OCI-LY3 (cell line): ENCODE measurements at regions not wholly inside any gene's neighbourhood (a gene's known extent, or its start where the extent isn't known, plus 50 kb on each side); places are given as distances from the start of the nearest gene placed in this dataset.
"Not testable (repeated sequence)": the region's sequence is repeated elsewhere in the genome, so short reads cannot be mapped to it uniquely, and the experiment has no call there.

Experiments
- H2AFZ ChIP-seq: fragments of 200-600, 300-600 bp; shearing (Covaris generic); 2 replicates; pipeline ENCODE4 v1.6.0; 2014; ENCODE audit warnings: antibody characterized with exemption, low read depth, low read length
- H3K27ac ChIP-seq: fragments of 200-600, 300-600 bp; sonication (generic); 2 replicates; pipeline ENCODE4 v1.5.1; 2014; ENCODE audit warnings: mild to moderate bottlenecking, low read length, moderate library complexity, mixed read lengths
- H3K27me3 ChIP-seq: fragments of 200-600, 300-600 bp; sonication (generic); 2 replicates; pipeline ENCODE4 v1.6.1; 2014; ENCODE audit warnings: low read depth, low read length, mixed read lengths
- H3K36me3 ChIP-seq: fragments of 200-600, 300-600 bp; sonication (generic); replicated peaks from 2 replicates; pipeline ENCODE3; 2014; ENCODE audit warnings: low read depth, low read length, mixed read lengths
- H3K4me1 ChIP-seq: fragments of 300-600, 200-600 bp; sonication (generic); 2 replicates; pipeline ENCODE4 v1.6.1; 2014; ENCODE audit warnings: low read length, mixed read lengths
- H3K4me2 ChIP-seq: fragments of 200-600, 300-600 bp; sonication (generic); 2 replicates; pipeline ENCODE4 v1.6.1; 2014; ENCODE audit warnings: low read length, mixed read lengths
- H3K4me3 ChIP-seq: fragments of 300-600, 200-600 bp; sonication (generic); 2 replicates; pipeline ENCODE4 v1.5.1; 2014; ENCODE audit warnings: antibody characterized with exemption, mild to moderate bottlenecking, low read length, moderate library complexity
- H3K79me2 ChIP-seq: fragments of 300-600, 200-600 bp; shearing (Covaris generic); 2 replicates; pipeline ENCODE4 v1.6.1; 2014; ENCODE audit warnings: mild to moderate bottlenecking, low read length, mixed read lengths
- H3K9ac ChIP-seq: fragments of 300-600, 200-600 bp; shearing (Covaris generic); 2 replicates; pipeline ENCODE4 v1.6.0; 2014; ENCODE audit warnings: mild to moderate bottlenecking, low read length, moderate library complexity
- H3K9me3 ChIP-seq: fragments of 200-600, 300-600 bp; shearing (Covaris generic); 2 replicates; pipeline ENCODE4 v1.6.1; 2014; ENCODE audit warnings: low read length, mixed read lengths; ENCODE audit not compliant: insufficient read depth
- H4K20me1 ChIP-seq: fragments of 200-600, 300-600 bp; sonication (generic); 2 replicates; pipeline ENCODE4 v1.6.1; 2016; ENCODE audit warnings: low read length, mixed read lengths; ENCODE audit not compliant: insufficient read depth
- EZH2phosphoT487 ChIP-seq: fragments of 200-600 bp; shearing (Covaris generic); IDR thresholded peaks from 2 replicates; pipeline ENCODE4 v1.6.1; 2018; ENCODE audit warnings: antibody characterized with exemption, mixed run types, low read depth
- TF ChIP-seq, protein P1 (sequence below): fragments of 200-600, 300-600 bp; sonication (generic); IDR thresholded peaks from 2 replicates; pipeline ENCODE4 v1.5.1; 2014; ENCODE audit warnings: antibody characterized with exemption, low read length, low read depth

DNA sequence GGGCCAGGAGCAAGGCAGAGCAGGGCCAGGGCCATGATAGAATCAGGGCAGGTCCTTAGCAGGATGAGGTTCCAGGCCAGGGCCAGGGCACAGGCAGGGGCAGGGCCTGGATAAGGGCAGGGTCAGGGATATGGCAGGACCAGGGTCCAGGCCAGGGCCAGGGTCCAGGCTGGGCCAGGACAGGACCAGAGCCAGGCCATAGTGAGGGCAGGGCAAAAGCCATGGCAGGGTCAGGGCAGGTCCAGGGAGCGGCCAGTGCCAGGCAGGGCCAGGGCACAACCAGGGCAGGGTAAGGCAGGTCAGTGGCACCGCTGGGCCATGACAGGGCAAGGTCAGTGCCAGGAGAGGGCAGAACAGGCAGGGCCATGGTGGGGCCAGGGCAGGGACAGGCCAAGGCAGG, 152.2 kb downstream of the LIPI start:
- H3K27ac ChIP-seq: no peak overlapping the region
- no peaks in the 10 kb centered on the region for H3K27me3 ChIP-seq

DNA sequence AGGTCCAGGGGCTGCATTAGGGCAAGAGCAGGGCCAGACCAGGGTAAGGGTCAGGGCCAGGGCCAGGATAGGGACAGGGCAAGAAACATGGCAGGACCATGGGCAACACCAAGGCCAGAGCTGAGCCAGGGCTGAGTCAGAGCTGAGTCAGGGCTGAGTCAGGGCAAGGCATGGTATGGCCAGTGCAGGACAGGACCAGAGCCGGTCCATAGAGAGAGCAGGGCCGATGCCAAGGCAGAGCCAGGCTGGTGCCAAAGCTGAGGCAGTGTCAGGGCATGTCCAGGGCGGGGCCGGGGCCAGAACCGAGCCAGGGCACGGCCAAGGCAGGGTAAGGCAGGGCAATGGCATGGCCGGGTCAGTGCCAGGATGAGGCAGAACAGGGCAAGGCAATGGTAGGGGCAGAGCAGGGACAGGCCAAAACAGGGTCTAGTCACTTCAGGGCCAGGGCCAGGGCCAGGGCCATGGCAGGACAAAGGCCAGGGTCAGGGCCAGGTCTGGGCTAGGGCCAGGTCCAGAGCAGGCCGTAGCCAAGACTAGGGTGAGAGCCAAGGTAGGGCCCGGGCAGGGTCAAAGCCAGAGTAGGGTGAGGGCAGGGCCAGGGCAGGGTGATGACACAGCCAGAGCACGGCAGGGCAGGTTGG, 152.8 kb downstream of the LIPI start:
- not testable (repeated sequence) for H3K27me3 ChIP-seq, H3K4me3 ChIP-seq, H3K9me3 ChIP-seq, H3K4me2 ChIP-seq, H3K36me3 ChIP-seq, H4K20me1 ChIP-seq, H3K4me1 ChIP-seq, H3K9ac ChIP-seq, H3K27ac ChIP-seq, H2AFZ ChIP-seq
- peaks cover 33% of the 10 kb centered on the region for H3K79me2 ChIP-seq

More for the DNA sequence above, 152.2 kb downstream of the LIPI start:
- no peak overlapping the region for H2AFZ ChIP-seq
- no peaks in the 10 kb centered on the region for H3K36me3 ChIP-seq
- H3K4me3 ChIP-seq: no peak overlapping the region
- no peak overlapping the region for H3K4me2 ChIP-seq
- no peaks in the 10 kb centered on the region for H3K9me3 ChIP-seq
- H3K4me1 ChIP-seq: no peaks in the 10 kb centered on the region
- no peak overlapping the region for H3K9ac ChIP-seq
- H4K20me1 ChIP-seq: no peaks in the 10 kb centered on the region
- H3K79me2 ChIP-seq: peaks cover 27% of the 10 kb centered on the region
- TF ChIP-seq, protein P1, sequence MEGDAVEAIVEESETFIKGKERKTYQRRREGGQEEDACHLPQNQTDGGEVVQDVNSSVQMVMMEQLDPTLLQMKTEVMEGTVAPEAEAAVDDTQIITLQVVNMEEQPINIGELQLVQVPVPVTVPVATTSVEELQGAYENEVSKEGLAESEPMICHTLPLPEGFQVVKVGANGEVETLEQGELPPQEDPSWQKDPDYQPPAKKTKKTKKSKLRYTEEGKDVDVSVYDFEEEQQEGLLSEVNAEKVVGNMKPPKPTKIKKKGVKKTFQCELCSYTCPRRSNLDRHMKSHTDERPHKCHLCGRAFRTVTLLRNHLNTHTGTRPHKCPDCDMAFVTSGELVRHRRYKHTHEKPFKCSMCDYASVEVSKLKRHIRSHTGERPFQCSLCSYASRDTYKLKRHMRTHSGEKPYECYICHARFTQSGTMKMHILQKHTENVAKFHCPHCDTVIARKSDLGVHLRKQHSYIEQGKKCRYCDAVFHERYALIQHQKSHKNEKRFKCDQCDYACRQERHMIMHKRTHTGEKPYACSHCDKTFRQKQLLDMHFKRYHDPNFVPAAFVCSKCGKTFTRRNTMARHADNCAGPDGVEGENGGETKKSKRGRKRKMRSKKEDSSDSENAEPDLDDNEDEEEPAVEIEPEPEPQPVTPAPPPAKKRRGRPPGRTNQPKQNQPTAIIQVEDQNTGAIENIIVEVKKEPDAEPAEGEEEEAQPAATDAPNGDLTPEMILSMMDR: no peak
- no peak for TF ChIP-seq EZH2phosphoT487

DNA sequence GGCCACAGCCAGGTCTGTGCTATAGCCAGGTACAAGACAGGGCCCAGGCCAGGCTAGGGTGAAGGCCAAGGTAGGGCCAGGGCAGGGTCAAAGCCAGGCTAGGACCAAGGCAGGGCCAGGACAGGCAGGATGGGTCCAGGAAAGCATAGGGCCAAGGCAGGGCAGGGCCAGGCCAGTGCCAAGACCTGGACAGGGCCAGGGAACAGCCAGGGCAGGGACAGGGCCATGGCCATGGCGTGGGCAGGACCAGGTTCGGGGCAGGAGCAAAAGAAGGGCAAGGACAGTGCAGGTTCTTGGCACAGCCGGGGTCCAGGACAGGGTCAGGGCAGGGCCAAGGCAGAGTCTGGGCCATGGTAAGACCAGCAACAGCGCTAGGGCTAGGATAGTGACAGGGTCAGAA, 153.4 kb downstream of the LIPI start:
- Histone ChIP-seq H3K27ac (no peak overlapping the region), H3K27me3 (no peaks in the 10 kb centered on the region), H3K36me3 (no peaks in the 10 kb centered on the region), H2AFZ (no peak overlapping the region), H3K4me3 (no peak overlapping the region), H3K79me2 (peaks cover 39% of the 10 kb centered on the region), H3K4me1 (no peaks in the 10 kb centered on the region), H4K20me1 (no peaks in the 10 kb centered on the region), H3K9ac (no peak overlapping the region), H3K4me2 (no peak overlapping the region), H3K9me3 (no peaks in the 10 kb centered on the region)
- TF ChIP-seq, protein P1: no peak
- no peak for TF ChIP-seq EZH2phosphoT487

DNA sequence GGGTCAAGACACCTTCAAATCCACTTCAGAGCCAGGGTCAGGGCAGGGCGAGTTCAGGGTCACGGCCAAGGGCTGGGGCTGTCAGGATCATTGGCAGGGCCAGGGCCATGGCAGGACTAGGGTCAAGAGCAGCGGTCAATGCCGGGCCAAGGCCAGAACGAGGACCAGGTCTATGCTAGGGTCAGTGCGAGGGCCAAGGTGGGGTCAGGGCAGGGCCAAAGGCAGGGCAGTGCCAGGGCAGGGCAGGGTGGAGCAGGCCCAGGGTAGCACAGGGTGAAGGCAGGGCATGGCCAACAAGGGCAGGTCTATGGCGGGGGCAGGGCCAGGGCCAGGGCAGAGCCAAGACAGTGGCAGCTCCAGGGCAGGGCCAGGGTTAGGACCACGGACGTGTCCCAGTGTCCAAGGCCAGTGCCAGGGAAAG, 154.0 kb downstream of the LIPI start:
- Histone ChIP-seq H2AFZ (no peak overlapping the region), H4K20me1 (no peaks in the 10 kb centered on the region), H3K9ac (no peak overlapping the region), H3K4me1 (no peaks in the 10 kb centered on the region), H3K27me3 (no peaks in the 10 kb centered on the region), H3K36me3 (no peaks in the 10 kb centered on the region), H3K27ac (no peak overlapping the region), H3K4me3 (no peak overlapping the region), H3K9me3 (no peaks in the 10 kb centered on the region), H3K79me2 (peaks cover 40% of the 10 kb centered on the region), H3K4me2 (no peak overlapping the region)
- no peak for TF ChIP-seq EZH2phosphoT487
- TF ChIP-seq, protein P1: no peak

DNA sequence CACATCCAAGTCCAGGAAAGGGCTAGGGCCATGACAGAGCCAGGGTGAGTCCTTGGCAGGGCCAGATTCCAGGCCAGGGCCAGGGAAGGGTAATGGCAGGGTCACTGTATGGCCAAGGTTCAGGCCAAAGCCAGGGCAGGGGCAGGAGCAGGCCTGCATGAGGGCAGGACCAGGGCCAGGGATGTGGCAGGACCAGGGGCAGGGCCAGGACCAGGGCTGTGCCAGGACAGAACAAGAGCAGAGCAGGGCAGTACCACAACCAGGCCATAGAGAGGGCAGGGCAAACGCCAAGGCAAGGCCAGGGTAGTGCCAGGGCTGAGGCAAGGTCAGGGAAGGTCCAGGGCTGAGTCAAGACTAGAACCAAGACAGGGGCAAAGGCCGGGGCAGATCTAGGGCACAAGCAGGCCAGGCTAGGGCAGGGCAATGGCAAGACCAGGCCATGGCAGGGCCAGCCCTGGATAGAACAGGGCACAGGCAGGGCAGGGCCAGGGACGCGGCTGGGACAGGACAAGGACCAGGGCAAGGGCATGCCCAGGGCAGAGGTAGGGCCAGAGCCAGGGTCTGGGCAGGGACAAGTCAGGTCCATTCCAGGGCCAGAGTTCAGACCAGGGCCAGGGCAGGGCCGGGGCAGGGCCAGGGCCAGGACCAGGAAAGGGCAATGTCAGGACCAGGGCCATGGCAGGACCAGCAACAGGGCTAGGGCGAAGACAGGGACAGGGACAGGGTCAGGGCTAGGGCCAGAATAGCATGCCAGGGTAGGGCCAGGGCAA, 154.8 kb downstream of the LIPI start:
- H3K9ac ChIP-seq, H3K4me2 ChIP-seq, H3K36me3 ChIP-seq, H3K27me3 ChIP-seq, H3K4me3 ChIP-seq, H3K4me1 ChIP-seq, H2AFZ ChIP-seq, H4K20me1 ChIP-seq, H3K9me3 ChIP-seq, H3K27ac ChIP-seq: not testable (repeated sequence)
- peaks cover 40% of the 10 kb centered on the region for H3K79me2 ChIP-seq
